ENCODE measurements at regions not wholly inside any gene's neighbourhood (a gene's known extent, or its start where the extent isn't known, plus 50 kb on each side); places are given as distances from the start of the nearest gene placed in this dataset.

DNA sequence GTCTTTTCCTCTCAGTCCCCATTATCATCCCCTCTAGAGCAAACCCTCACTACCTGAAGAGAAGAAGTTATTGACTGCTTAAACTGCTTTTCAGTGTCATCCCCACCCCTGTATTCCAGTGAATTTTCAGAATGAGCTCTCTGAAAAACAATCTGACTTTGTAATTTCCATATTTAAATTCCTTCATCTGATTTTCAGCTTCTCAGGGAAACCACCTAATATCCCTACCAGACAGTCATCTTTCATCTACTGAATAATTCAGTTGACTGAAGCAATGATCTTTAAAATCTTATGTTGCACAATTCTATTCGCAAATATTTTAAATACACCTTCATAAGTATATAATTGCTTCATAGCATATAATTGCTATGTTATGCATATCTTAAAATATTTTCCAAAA is 258.7 kb downstream of the HTR1B start:
- TF ChIP-seq, protein P1, sequence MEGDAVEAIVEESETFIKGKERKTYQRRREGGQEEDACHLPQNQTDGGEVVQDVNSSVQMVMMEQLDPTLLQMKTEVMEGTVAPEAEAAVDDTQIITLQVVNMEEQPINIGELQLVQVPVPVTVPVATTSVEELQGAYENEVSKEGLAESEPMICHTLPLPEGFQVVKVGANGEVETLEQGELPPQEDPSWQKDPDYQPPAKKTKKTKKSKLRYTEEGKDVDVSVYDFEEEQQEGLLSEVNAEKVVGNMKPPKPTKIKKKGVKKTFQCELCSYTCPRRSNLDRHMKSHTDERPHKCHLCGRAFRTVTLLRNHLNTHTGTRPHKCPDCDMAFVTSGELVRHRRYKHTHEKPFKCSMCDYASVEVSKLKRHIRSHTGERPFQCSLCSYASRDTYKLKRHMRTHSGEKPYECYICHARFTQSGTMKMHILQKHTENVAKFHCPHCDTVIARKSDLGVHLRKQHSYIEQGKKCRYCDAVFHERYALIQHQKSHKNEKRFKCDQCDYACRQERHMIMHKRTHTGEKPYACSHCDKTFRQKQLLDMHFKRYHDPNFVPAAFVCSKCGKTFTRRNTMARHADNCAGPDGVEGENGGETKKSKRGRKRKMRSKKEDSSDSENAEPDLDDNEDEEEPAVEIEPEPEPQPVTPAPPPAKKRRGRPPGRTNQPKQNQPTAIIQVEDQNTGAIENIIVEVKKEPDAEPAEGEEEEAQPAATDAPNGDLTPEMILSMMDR (IDR thresholded peaks at IDR 0.05) = no peak
- Mint-ChIP-seq H3K27ac (no peak overlapping the region), H3K4me1 (ENCODE audit: low read depth) (0 out of 2 replicates have a peak, but pooled peaks cover 6% of the 10 kb centered on the region), H3K9me3 (no peaks in the 10 kb centered on the region), H3K27me3 (ENCODE audit: insufficient read depth) (peaks cover 3% of the 10 kb centered on the region; the same call in 1 of the 2 replicates), H3K4me3 (no peak overlapping the region), H3K36me3 (ENCODE audit: low read depth) (no peaks in the 10 kb centered on the region)
- DNase-seq = no peak

DNA sequence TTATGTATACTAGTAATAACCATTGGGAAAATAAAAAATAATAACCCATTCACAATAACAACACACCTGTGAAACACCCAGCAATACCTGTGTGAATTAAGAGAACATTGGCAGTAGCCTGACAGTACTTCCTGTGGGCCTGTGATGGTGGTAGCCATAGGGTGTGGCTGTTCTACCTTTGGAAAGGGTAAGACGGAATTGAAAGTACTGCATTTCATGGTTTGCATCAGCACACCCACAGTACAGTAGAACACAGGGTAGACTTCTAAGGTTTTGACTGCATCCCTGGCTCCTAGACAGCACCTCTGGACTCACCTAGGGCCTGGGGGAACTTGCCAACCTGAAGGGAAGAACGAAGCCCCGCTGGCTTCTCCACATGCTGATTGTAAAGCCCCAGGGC is 279.8 kb downstream of the HTR1B start:
- H3K9me3 Mint-ChIP-seq = 0 out of 2 replicates have a peak, but pooled peaks cover under 1% of the 10 kb centered on the region
- TF ChIP-seq, protein P1 (IDR thresholded peaks at IDR 0.05) = no peak
- no peak overlapping the region for H3K4me3 Mint-ChIP-seq
- DNase-seq = no peak
- peaks cover 49% of the 10 kb centered on the region for H3K4me1 Mint-ChIP-seq (ENCODE audit: low read depth)
- no peaks in the 10 kb centered on the region; the same call in 1 of the 2 replicates for H3K27me3 Mint-ChIP-seq (ENCODE audit: insufficient read depth)
- H3K27ac Mint-ChIP-seq = no peak overlapping the region
- H3K36me3 Mint-ChIP-seq (ENCODE audit: low read depth) = peaks cover 4% of the 10 kb centered on the region; the same call in 1 of the 2 replicates

DNA sequence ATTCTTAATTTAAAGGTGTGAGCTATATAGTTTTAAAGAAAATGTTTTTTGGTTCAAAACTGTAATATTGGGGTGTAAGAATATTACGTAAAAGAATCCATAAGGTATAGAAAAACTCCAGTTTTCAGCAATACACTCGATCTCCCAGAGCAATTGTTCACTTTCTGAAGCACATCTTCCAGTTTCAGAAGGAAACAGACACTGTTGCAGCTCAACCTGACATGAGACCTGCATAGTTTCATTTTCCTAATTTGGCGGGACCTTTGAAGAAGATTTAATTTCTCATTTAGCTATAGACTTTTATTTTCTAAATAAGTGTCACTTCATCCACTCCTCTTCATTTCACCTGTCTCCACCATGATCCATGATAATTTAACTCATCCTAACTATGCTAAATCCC is 281.5 kb downstream of the HTR1B start:
- TF ChIP-seq, protein P1 (IDR thresholded peaks at IDR 0.05) = no peak
- Mint-ChIP-seq H3K36me3 (ENCODE audit: low read depth) (peaks cover 4% of the 10 kb centered on the region; the same call in 1 of the 2 replicates), H3K27me3 (ENCODE audit: insufficient read depth) (no peaks in the 10 kb centered on the region; the same call in 1 of the 2 replicates), H3K4me1 (ENCODE audit: low read depth) (peaks cover 53% of the 10 kb centered on the region), H3K9me3 (no peaks in the 10 kb centered on the region), H3K4me3 (peak overlapping the region; percentile 69; the same call in 1 of the 2 replicates), H3K27ac (no peak overlapping the region)
- DNase-seq = no peak

DNA sequence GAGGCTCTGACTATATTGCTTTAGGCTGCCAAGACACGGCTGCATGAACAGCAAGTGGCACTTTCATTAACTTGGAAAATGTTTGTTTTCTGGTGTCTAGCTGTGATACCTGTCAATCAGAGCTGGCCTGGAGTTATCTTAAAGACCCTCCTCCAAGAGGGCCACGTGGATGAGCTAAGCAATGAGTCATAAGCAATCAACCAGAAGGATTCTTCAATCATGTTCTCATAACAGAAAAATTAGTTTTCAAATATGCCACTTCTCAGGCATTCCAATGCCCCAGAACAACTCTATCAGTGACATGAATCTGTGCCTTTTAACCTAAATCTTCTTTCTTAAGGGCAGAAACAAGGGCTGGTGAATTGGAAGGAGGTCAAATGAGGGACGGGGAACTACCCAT is 283.0 kb downstream of the HTR1B start:
- Mint-ChIP-seq H3K27ac (peak overlapping the region; percentile 15; the same call in 1 of the 2 replicates), H3K36me3 (ENCODE audit: low read depth) (peaks cover 4% of the 10 kb centered on the region; the same call in 1 of the 2 replicates), H3K27me3 (ENCODE audit: insufficient read depth) (no peaks in the 10 kb centered on the region), H3K4me1 (ENCODE audit: low read depth) (peaks cover 53% of the 10 kb centered on the region), H3K9me3 (no peaks in the 10 kb centered on the region), H3K4me3 (peak overlapping the region; percentile 31; the same call in 1 of the 2 replicates)
- TF ChIP-seq, protein P1 (IDR thresholded peaks at IDR 0.05) = no peak
- no peak for DNase-seq

DNA sequence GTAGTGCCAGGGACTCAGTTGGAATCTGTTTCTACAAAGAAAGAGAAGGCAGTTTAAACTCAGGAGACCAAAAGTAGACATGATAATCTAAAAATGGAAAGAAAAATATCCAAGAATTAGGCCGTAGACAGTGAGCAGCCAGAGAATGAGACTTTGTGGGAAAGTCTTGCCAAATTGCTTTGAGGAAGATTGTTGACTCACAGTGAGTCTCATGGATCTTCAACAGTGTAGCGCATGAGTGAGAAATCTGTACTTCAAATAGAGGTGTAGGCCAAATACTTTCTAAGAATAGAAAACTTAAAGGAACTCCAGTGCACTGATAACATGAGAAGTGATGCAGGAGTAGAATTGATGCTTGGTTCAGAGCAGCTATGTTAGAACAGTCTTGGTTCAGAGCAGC is 284.5 kb downstream of the HTR1B start:
- H3K9me3 Mint-ChIP-seq = no peaks in the 10 kb centered on the region
- H3K27ac Mint-ChIP-seq = peak overlapping the region; percentile 85
- H3K4me1 Mint-ChIP-seq (ENCODE audit: low read depth) = peaks cover 47% of the 10 kb centered on the region
- no peaks in the 10 kb centered on the region for H3K27me3 Mint-ChIP-seq (ENCODE audit: insufficient read depth)
- DNase-seq = peak; percentile 73
- TF ChIP-seq, protein P1 (IDR thresholded peaks at IDR 0.05) = no peak
- peaks cover 5% of the 10 kb centered on the region; the same call in 1 of the 2 replicates for H3K36me3 Mint-ChIP-seq (ENCODE audit: low read depth)
- H3K4me3 Mint-ChIP-seq = peak overlapping the region; percentile 70
